NCI-H748 treated with DMSO at 0.1 percent for 48 hours (cell line): ENCODE measurements at regions not wholly inside any gene's neighbourhood (a gene's known extent, or its start where the extent isn't known, plus 50 kb on each side); places are given as distances from the start of the nearest gene placed in this dataset.
A peak's percentile ranks its signal among the peaks of the same experiment; 100 is the strongest.
"Not testable (repeated sequence)": the region's sequence is repeated elsewhere in the genome, so short reads cannot be mapped to it uniquely, and the experiment has no call there.

Source experiments
- DNase-seq: peaks from one replicate; lab custom pipeline; 2025; lab: John Stamatoyannopoulos, UW

DNA sequence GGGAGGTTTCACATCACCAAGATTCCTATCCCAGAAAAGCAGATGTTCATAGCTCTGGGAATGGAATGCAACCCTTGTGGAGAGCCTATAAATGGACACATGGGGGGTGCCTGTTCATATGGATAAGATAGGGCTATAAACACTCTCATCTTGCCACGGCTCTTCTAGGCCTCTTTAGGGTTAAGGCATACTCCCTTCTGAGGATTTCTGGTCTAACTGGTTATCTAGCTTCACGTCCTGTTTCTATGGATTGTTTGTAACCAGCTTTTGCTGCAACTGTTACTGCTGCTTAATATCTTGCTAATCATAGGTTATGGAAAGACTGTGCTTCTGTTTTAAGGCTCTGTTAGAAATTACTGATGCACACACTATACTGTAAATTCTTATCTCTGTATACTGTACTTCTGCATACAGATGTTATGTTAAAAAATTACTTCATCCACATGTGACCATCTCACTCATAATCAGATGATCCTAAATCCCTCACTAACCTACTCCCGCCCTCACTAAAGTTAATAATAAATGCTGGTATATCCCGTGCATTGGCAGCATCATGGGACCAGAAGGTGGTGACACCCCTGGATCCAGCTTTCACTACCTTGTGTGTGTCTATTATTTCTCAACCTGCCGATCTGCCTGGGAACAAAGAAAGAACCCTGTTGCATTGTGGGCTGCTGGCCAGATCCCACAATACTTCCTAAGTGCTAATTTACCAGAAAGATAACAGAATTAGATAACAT is 68.7 kb downstream of the PRKAB2 start:
- not testable (repeated sequence) for DNase-seq

DNA sequence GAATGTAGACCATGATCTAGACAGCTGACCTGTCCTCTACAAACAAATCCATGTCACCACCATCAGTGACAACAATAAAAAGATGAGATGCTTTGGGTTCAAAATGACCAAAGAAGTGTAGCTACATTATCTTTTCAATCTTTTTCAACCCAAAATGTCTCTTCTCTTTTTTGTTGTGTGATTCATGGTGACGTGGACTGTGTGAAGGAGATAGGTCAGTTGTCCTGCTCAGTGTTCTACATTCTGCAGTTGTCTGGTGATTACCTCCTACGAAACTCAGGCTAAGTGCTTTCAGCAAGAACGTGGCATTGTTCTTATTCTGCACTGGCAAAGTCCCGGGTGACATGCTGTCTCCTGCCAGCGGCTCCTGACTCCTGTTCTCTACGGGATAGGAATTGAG is 73.1 kb downstream of the PRKAB2 start:
- DNase-seq = no peak

DNA sequence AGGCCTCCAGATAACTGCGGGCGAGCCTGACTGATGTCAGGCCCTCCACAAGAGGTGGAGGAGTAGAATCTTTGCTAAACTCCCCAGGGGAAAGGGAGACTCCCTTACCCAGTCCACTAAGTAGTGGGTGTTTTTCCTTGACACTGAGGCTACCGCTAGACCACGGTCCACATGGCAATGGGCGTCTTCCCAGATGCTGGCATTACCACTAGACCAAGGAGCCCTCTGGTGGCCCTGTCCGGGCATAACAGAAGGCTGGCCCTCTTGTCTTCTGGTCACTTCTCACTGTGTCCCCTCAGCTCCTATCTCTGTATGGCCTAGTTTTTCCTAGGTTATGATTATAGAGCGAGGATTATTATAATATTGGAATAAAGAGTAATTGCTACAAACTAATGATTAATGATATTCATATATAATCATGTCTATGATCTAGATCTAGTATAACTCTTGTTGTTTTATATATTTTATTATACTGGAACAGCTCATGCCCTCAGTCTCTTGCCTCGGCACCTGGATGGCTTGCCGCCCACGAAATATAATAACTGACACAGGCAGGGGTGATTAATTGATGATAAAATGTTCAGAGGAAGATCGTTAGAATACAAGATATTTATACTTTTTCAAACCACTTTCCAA is 73.8 kb downstream of the PRKAB2 start:
- DNase-seq = peak; percentile 12

DNA sequence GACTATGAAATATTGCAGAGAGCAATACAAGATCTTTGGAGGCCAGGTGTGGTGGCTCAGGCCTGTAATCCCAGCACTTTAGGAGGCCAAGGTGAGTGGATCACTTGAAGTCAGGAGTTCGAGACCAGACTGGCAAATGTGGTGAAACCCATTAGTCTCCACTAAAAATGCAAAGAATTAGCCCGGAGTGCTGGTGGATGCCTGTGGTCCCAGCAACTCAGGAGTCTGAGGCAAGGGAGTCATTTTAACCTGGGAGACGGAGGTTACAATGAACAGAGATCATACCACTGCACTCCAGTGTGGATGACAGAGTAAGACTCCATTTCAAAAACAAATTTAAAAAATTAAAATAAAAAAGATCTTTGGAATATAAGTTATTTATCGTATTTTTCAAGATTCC is 76.6 kb downstream of the PRKAB2 start:
- no peak for DNase-seq

DNA sequence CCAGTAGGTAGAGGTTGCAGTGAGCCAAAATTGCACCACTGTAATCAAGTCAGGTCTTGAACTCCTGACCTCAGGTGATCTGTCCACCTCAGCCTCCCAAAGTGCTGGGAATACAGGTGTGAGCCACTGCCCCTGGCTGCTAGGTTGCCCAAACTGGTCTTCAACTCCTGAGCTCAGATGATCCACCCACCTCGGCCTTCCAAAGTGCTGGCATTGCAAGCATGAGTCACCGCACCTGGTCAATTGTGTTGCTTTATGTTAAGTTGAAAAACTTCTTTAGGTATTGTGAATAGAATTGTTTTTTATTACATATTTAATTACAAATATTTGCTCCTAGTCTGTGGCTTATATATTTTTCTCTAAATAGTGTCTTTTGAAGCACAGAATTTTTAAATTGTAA is 80.5 kb downstream of the PRKAB2 start:
- DNase-seq = no peak

DNA sequence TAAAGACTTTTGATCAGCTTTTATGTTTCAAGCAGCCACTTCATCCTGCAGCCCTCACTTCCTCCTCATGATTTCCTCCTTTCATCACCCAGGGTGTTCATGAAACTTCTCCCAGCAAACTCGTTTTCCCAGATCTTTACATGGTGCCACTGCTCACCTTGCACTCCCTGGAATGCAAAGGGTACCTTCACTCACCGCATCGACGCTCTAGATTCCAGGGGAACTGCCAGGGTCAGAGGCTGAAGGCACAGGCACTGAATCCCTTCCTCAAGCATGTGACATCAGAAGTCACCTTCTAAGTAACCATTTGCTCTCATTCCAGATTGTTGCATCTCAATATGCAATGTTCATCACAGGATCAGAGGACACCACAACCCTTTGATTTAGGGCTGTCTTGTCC is 82.8 kb downstream of the PRKAB2 start:
- no peak for DNase-seq

DNA sequence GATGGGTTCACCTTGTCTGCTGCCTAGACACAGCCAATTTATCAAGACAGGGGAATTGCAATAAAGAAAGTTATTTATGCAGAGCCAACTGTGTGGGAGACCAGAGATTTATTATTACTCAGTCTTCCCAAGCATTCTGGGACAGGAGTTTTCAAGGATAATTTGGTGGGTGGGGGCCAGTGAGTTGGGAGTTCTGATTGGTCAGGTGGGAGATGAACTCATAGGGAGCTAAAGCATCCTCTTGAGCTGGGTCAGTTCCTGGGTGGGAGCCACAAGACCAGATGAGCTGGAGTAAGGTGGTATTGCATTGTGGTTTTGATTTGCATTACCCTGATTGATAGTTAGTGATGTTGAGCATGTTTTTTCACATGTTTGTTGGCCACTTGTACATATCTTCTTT is 86.1 kb downstream of the PRKAB2 start:
- DNase-seq = no peak

DNA sequence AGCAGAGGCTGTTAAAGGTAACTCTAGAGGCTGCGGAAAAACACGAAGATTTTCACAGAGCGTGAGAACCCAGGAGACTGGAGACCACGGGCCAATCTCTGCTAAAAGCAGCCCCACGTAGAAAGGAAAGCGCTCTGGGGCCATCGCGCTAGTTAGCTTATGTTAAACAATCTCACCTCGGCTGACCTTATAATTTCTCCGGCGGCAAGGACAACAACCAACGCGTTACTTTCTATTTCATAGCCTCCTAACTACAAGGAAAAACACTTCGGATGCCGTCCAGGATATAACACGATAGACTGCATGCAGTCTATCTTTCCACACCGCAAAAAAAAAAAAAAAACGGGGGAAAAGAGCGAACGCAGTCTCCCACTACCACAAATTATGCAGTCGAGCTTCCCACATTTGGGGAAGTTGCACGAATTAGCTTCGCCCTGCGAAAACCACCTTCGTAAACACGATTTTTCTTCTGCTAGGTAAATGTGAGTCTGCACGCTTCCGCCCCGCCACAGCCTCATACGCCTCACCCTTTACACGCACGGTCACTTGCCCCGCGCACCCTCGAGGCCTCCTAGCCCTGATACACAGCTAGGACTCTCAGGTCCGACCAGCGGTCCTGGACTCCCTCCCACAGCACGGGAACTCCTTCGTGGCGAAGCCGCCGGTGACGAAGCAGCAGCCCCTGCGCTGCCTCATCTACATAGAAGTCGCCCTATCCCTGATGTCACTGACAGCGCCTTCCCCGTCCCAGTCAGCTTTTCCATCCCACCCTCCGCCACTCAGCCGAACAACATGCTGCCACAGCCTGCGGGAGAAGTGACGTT is 87.8 kb downstream of the PRKAB2 start:
- DNase-seq = peak; percentile 85

DNA sequence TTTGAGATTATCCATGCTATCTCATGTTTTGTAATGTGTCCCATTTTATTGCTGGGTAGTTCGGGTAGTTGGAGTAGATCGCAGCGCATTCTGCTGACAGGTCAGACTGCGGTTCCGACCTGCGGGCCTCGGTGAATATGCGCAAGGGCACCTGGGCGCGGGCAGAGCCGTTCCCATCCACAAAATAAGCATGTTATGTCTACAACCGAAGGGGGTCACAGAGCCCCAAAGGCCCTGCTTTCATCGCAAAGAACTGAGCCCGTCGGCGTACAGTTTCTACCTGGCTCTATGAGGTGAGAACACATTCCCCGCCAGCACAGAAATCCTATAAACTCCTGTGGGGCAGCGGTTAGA is 88.4 kb downstream of the PRKAB2 start:
- no peak for DNase-seq

DNA sequence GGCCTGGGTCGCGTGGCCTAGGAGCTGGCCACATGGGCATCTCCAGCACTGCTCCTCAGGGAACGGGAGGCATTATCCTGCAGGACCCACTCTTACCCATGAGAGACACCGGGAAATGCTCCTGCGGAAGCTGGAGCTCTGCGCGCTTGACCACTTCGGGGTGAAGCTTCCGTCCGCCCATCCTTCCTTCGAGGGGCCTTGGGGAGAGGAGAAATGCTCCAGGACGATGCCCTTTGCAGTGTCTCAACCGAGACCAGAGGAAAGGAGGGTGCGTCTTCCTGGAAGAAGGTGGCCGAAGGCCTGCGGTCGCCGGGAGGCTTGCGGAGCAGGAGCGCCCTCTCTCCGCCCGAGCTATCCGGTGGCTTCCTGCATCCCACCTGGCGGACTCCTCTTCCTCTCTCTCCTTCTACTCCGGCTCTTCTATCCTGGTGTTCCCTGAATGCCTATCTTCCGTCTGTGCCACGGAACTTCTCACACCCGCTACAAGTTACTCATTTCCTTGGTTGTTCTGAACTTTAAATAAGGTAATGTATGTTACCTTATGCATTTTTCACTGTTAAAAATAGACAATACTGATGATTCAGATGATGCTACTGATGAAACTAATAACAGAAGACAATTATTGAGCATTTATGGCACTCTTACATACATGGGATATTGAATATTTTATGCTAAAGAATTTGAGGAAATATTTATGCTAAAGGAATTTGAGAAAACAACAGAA is 91.4 kb downstream of the PRKAB2 start:
- DNase-seq = no peak

DNA sequence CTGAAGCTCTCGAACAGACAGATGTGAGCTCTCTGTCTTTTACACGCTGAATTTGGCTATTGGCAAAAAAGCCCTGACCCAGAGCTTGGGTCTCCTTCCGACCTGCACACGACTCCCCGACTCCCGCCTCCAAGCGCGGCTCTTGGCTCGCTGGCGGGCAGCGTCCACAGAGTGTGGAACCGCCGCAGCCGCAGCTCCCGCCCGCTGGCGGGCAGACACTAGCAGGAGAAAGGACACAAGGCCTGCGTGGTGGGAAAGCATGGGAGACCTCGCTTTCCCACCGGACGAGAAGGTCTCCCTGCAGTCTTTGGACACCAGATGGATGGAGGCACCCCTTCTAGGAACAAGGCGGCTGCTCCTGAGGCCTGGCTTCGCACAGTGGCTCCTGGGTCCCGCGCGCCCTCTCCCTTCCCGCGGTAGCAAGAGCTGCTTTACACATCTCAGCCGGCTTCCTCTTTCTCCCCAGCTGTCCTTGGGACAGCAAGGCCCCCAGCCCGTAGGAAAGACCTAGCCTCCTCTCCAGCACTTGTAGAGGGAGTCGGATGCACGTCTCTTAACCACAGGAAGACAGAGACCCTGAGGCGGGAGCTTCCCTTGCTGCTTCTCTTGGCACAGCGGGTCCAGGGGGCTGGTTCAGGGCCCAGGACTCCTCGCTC is 92.1 kb downstream of the PRKAB2 start:
- DNase-seq = no peak

DNA sequence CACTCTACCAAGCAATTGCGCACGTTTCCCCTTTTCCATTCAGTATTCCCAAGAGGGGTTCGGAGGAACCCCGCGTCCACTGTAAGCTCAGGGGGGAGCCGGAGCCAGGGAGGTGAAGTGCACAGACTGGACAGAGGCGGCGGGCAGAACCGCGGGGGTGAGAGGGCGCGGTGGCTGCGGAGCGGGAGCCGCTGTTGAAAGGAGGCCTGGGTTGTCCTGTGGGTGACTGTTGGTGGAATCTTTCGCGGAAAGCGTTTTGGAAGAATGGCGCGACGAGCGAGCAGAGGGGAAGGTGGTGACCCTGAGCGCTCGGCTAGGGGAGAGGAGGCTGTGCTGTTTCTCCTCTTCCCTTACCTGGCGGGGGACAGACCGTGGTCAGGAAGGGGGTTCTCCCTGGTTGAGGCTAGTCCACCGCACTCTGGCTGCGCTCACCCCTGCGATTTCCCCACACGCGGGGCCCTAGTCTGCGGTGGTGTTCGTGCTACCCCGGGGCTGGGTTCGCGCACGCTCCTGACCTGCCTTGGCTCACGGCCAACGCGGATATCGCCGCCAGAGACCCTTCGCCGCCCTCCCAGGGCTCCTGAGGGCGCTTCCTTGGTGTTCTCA is 92.8 kb downstream of the PRKAB2 start:
- DNase-seq = no peak

DNA sequence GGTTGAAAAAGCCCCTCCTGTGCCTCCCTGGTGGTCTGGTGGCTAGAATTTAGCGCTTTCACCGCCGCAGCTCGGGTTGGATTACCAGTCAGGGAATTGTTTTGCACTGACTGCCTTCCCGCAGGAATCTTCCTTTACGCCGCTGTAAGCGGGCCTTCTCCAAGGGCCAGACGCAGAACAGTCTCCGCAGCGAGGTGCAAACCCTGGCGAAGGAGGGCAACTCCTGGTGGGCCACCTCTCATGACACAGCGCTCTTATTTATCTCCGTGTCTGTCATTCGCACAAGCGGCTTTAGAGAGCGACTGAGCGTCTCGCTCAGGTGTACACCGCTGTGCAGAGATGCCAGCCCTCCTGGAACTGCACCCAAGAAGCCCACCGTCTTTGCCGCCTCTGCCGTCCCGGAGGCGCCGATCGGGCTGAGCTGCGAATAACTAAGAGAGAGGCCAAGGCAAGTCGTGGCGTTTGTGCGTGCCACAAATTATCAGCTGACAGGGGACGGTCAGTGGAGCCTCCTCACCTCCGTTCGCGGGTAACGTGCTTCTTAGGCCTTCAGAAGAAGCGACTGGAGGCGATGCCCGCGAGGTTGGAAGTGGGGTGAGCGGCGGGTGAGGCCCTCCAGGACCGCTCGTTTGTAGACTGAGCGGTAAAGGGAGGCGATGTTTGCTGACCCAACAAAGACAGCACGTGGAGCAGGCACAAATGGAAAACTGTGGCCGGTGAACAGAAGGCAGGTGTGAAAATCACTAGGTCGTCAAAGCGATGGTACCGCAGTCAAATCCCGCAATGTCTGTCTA is 93.5 kb downstream of the PRKAB2 start:
- DNase-seq = no peak

DNA sequence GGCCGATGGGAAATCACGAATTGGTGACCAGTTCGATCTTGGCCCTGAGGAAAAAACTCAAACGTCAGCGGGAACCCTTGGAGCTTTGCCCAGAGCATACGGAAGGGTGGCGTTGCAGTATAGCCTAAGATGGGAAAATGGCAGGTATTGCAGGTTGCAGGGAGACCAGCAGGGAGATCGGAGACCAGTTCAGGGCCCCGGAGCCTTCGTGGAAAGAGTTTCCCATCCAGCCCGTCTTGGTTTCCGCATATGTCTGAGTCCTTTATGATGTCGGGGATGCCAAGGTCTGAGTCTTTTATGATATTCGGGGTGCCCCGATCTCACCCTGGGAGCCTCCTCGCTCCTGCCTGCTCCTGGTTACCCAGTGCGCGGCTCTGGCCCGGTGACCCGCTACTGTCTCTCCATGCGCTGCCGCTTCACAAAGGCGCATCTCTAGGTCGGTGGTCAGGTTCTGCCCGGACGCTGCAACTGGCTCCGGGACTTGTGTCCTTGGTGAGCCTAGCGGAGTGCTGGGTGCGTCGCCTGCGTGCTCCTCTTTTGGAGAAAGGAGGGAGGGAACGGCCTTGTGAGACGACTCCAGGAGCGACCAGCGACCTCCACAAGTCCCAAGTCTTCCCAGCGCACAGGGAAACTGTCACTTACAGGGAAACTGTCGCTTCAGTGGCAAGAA is 94.2 kb downstream of the PRKAB2 start:
- no peak for DNase-seq

DNA sequence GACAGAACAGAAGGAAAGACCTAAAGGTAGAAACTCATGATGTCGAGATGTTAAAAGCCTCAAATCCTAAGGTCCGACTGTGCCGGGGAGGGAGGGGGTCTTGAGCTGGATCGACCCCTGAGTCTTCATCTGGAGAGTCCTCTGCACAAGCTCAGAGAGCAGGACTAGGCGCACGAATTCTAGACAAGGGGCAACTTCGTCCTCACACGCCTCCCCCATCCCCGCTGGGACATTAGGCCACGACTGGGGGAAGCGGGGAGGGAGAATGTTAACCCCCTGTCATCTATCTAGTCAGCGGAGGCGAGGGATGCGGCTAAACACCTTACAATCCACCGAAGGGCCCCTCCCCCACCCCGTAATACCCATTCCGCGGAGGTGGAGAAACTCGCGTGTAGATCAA is 94.7 kb downstream of the PRKAB2 start:
- DNase-seq = no peak

DNA sequence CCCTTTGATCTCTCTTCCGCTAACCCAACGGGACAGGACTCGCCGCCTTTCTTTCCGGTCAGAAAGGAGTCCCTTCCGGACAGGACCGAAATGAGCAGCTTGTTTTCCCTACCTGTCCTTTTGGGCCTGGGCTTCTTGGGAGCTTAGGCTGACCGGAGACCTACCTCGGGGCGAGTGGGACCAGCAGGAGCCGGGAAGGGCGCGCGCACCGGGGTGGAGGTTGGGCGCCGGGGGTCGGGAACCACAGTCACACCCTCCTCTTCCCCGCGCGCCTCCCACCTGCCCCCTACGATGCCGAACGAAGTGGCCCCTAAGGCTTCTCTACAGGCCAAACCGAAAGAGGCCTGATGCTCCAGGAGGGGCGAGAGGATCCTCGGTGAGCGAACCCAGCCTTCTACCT is 95.2 kb downstream of the PRKAB2 start:
- DNase-seq = no peak

DNA sequence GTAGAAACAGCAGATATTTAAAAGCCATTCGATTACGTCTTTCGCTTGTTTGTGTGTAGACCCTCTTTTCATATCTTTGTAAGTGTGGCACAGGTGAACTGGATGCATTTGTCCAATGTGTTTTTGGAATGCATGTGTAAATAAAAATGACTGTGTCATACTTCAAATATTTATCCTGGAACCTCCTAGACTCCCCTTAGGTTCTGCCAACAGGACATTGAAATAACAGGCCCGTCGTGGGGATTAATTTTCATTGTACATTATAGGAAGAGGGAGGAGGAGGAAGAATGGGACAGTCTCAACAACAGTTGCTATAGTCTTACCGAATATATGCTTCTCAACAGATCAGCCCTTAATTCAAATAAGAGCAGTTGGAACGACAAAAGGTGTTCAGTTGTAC is 95.8 kb downstream of the PRKAB2 start:
- DNase-seq = no peak

DNA sequence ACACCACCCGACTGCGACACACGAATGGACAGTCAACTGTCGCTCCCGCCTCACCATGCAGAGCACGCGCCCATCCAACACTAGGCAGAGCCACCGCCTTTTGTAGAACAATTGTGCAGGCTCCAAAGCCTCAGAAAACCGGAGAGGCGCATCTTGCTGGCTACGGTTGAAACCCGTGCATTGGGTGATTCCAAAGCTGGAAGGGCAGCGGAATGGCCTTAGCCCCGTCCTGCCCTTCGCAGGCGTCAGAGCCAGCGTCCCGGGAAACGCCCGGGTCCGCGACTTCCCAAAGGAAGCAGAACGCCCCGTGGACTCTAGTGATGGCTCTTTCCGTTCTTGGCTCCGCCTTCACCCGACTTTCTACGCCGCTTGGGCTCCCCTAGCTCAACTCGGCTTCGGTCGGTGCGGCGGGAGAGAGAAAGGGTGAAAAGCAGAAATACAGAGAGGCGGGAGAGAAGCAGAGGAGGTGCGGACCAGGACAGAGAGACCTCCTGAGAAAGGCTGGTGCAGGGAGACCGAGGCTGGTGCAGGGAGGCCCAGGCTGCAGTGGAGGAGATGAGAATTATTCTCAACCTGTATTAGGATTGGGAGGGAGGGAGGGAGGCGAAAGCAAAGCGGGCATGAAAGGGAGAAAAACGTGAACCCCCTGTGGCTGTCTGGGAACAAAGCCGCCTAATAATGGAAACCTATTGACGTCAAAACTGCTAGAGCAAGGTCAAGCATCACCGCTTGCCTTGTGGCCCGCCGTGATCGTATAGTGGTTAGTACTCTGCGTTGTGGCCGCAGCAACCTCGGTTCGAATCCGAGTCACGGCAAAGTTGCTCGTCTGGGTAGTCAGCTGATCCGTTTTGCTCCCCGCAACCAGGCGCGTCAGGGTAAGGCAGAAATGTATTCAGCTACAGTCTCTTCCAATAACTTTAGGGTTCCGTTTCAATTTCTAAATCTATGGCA is 99.5 kb downstream of the PRKAB2 start:
- DNase-seq = no peak

DNA sequence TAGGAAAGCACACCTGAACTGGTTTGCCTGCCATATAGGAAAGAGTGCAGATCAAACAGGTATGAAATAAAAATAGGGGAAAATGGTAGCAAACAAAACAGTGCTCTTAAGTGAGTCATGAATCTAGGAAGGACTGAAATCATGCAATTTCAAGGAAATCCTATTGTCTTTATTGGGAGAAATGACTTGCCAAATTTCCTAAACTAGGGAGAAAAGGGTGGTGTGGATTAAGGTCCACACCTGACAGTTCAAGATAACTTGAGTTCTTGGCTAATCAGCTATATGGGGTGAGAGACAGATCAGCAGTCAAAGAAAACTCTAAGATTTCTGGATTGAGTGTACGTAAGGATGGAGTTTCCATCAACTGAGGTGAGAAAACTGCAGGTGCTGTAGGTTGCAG is 101.1 kb downstream of the PRKAB2 start:
- DNase-seq = no peak
